Adrenal gland (tissue), 5 donors: ENCODE measurements at regions not wholly inside any gene's neighbourhood (a gene's known extent, or its start where the extent isn't known, plus 50 kb on each side); places are given as distances from the start of the nearest gene placed in this dataset.

Experiments used
- CTCF ChIP-seq, 6 experiments: fragments of 450-650 bp in 4 of 6; fragments of 200-600 bp in 2 of 6; sonication (generic) in 1 of 6; IDR thresholded peaks; 1 replicate in 5 of 6; 2 replicates in 1 of 6; pipeline versions ENCODE4 v1.5.1 to v1.8.0; 2016 to 2021; ENCODE audit warnings: antibody characterized with exemption in 6 of 6, mild to moderate bottlenecking in 2 of 6, moderate library complexity in 1 of 6
- POLR2A ChIP-seq, 2 donors: fragments of 450-650 bp; IDR thresholded peaks; one replicate each; pipeline ENCODE4 v1.6.1; 2017; ENCODE audit warnings: antibody characterized with exemption in 2 of 2, mild to moderate bottlenecking in 2 of 2, moderate library complexity in 1 of 2
- donor health status: DM: no; HTN: no; CAD: no.

GRCh38 chr17:70678889-70679288, 509.6 kb downstream of the KCNJ2 start:
- TF ChIP-seq CTCF (IDR thresholded peaks at IDR 0.05) (no peak), POLR2A (IDR thresholded peaks at IDR 0.05) (no peak)
